ENCODE measurements at regions not wholly inside any gene's neighbourhood (a gene's known extent, or its start where the extent isn't known, plus 50 kb on each side); places are given as distances from the start of the nearest gene placed in this dataset.

DNA sequence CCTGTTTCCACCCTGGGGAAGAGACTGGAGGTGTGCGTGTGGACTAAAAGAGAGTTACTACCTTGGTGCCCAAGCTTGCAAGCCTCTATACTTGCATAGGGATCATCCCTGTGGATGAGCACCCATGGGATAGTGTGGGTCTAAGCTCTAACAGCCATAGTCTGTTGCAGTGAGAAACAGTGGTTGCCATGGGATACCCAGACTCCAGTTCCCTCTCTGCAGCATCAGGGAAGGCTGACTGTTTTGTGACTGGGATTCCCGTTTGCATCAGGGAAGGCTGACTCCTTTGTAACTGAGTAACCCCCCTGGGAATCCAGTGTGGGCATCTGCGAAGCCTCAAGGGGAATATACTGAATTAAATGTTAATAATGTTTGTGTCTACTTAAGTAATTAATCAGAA is 196.1 kb downstream of the ZNF621 start:
- no peak for TF ChIP-seq CTCF (optimal IDR thresholded peaks at IDR 0.05 in 1 of 3, IDR thresholded peaks at IDR 0.05 in 1 of 3, conservative IDR thresholded peaks at IDR 0.05 in 1 of 3; ENCODE audit: extremely low read depth in 1 of 3, insufficient read depth in 2 of 3, low read length in 3 of 3)
- TF ChIP-seq EZH2 (IDR thresholded peaks at IDR 0.05; ENCODE audit: low read length): no peak

All from keratinocyte (primary cell).